HCT116 (cell line): ENCODE measurements at regions not wholly inside any gene's neighbourhood (a gene's known extent, or its start where the extent isn't known, plus 50 kb on each side); places are given as distances from the start of the nearest gene placed in this dataset.

Experiments
- ATAC-seq: fragments of 200-7000 bp; cut with Tn5 transposase; 2 replicates; pipeline ENCODE4 v1.9.1; 2020; ENCODE audit warnings: mild to moderate bottlenecking, moderate library complexity
- BruUV-seq: library from RNA; stranded (reverse); fragments of 400-500 nt; replicated peaks from 2 replicates; lab custom pipeline; 2021; lab: Mats Ljungman, UMichigan
- CTCF ChIA-PET: fragments of 300-600 bp; sonication (Branson Sonifier 250); formaldehyde crosslinking; loops from one replicate; lab custom pipeline; 2021; ENCODE audit warnings: antibody characterized with exemption; lab: Charles Lee
- POLR2A ChIA-PET: fragments of 300-600, 350-600 bp; sonication (Branson Sonifier 250); formaldehyde crosslinking; loops from one replicate; lab custom pipeline; 2021; ENCODE audit warnings: antibody characterized with exemption; lab: Charles Lee
- RAD21 ChIA-PET, 2 experiments: fragments of 300-600 bp; sonication (Branson Sonifier 250); formaldehyde crosslinking; loops; one replicate each; lab custom pipeline; 2023; ENCODE audit warnings: low total read pairs in 2 of 2; ENCODE audit not compliant: uncharacterized antibody in 2 of 2, unreplicated experiment in 2 of 2, low non-redundant PET in 1 of 2; lab: Charles Lee
- DNase-seq: peaks from one replicate; pipeline ENCODE4 v3.0.0-alpha.2; 2010; ENCODE audit warnings: low read depth, low spot score
- H2AFZ ChIP-seq: fragments of 200-600 bp; shearing (Covaris generic), sonication (generic); 2 replicates; pipeline ENCODE4 v1.6.1; 2017; ENCODE audit warnings: low read depth, mixed run types, mixed read lengths, antibody characterized with exemption, low read length; ENCODE audit not compliant: poor library complexity, severe bottlenecking
- H3K27ac ChIP-seq: 2 replicates; pipeline ENCODE4 v1.5.1; 2012; ENCODE audit warnings: low read depth, low read length
- H3K27me3 ChIP-seq: fragments of 200-600 bp; sonication (generic); 2 replicates; pipeline ENCODE4 v1.6.1; 2016; ENCODE audit warnings: mixed run types, low read length, mixed read lengths; ENCODE audit not compliant: insufficient read depth
- H3K36me3 ChIP-seq, 2 experiments: fragments of 200-500 bp in 1 of 2; fragments of 200-600 bp in 1 of 2; sonication (Bioruptor generic) in 1 of 2; sonication (generic) in 1 of 2; 2 replicates each; pipeline versions ENCODE4 v1.5.1 to v1.6.1; 2014 to 2016; ENCODE audit warnings: low read length in 2 of 2, inconsistent platforms in 1 of 2, mixed read lengths in 1 of 2, mixed run types in 1 of 2; ENCODE audit not compliant: insufficient read depth in 2 of 2, control insufficient read depth in 1 of 2
- H3K4me1 ChIP-seq, 2 experiments: fragments of 200-600 bp in 1 of 2; sonication (generic) in 1 of 2; 2 replicates each; pipeline versions ENCODE4 v1.5.1 to v1.6.1; 2012 to 2017; ENCODE audit warnings: low read length in 2 of 2, inconsistent platforms in 1 of 2, mild to moderate bottlenecking in 1 of 2, mixed read lengths in 1 of 2, mixed run types in 1 of 2, moderate library complexity in 1 of 2; ENCODE audit not compliant: insufficient read depth in 2 of 2, control insufficient read depth in 1 of 2
- H3K4me2 ChIP-seq: fragments of 200-600 bp; sonication (generic); 2 replicates; pipeline ENCODE4 v1.6.1; 2017; ENCODE audit warnings: mixed run types, low read length, mixed read lengths
- H3K4me3 ChIP-seq, 2 experiments: fragments of 200-600 bp in 1 of 2; sonication (generic) in 1 of 2; replicated peaks in 1 of 2; 2 replicates each; pipeline ENCODE4 v1.5.1; 2011 to 2016; ENCODE audit warnings: low read length in 2 of 2, control low read depth in 1 of 2, low read depth in 1 of 2, mild to moderate bottlenecking in 1 of 2, mixed read lengths in 1 of 2, mixed run types in 1 of 2
- H3K79me2 ChIP-seq: fragments of 200-600 bp; sonication (generic); 2 replicates; pipeline ENCODE4 v1.6.1; 2017; ENCODE audit warnings: mild to moderate bottlenecking, mixed run types, low read length, moderate library complexity, mixed read lengths; ENCODE audit not compliant: insufficient read depth
- H3K9ac ChIP-seq: fragments of 200-600 bp; sonication (generic); 2 replicates; pipeline ENCODE4 v1.6.1; 2016; ENCODE audit warnings: low read length, mixed read lengths
- H3K9me2 ChIP-seq: fragments of 200-600 bp; sonication (generic), shearing (Covaris generic); 2 replicates; pipeline ENCODE4 v1.6.1; 2017; ENCODE audit warnings: mixed run types, mild to moderate bottlenecking, moderate library complexity; ENCODE audit not compliant: insufficient read depth
- H3K9me3 ChIP-seq, 2 experiments: fragments of 200-500 bp in 1 of 2; fragments of 200-600 bp in 1 of 2; sonication (Bioruptor generic) in 1 of 2; sonication (generic) in 1 of 2; 2 replicates each; pipeline ENCODE4 v1.6.1; 2014 to 2017; ENCODE audit warnings: low read length in 2 of 2, mixed read lengths in 2 of 2, inconsistent platforms in 1 of 2, low read depth in 1 of 2, mild to moderate bottlenecking in 1 of 2, mixed run types in 1 of 2, moderate library complexity in 1 of 2; ENCODE audit not compliant: control insufficient read depth in 1 of 2, insufficient read depth in 1 of 2
- H4K20me1 ChIP-seq: fragments of 200-600 bp; sonication (generic), shearing (Covaris generic); 2 replicates; pipeline ENCODE4 v1.6.1; 2017; ENCODE audit warnings: mixed run types, mild to moderate bottlenecking, moderate library complexity; ENCODE audit not compliant: insufficient read depth
- CBX3 ChIP-seq: IDR thresholded peaks from 2 replicates; pipeline ENCODE4 v1.6.1; 2012; ENCODE audit warnings: low read depth
- CEBPB ChIP-seq: IDR thresholded peaks from 2 replicates; pipeline ENCODE4 v1.6.1; 2012; ENCODE audit warnings: low read depth
- EGR1 ChIP-seq: IDR thresholded peaks from 2 replicates; pipeline ENCODE4 v1.6.1; 2012; ENCODE audit warnings: low read depth
- ELF1 ChIP-seq: IDR thresholded peaks from 2 replicates; pipeline ENCODE4 v1.6.1; 2012; ENCODE audit warnings: low read depth, borderline replicate concordance
- EZH2 ChIP-seq: fragments of 200-600 bp; sonication (generic); IDR thresholded peaks from 2 replicates; pipeline ENCODE4 v1.6.1; 2017; ENCODE audit warnings: antibody characterized with exemption, mixed run types
- EZH2phosphoT487 ChIP-seq: fragments of 200-600 bp; IDR thresholded peaks from 2 replicates; pipeline ENCODE4 v1.6.1; 2018; ENCODE audit warnings: antibody characterized with exemption, borderline replicate concordance
- FOSL1 ChIP-seq: IDR thresholded peaks from 2 replicates; pipeline ENCODE4 v1.6.1; 2012; ENCODE audit warnings: low read depth
- JUND ChIP-seq: IDR thresholded peaks from 2 replicates; pipeline ENCODE4 v1.6.1; 2012
- MAX ChIP-seq: IDR thresholded peaks from 2 replicates; pipeline ENCODE4 v1.6.1; 2012
- POLR2A ChIP-seq: IDR thresholded peaks from 2 replicates; pipeline ENCODE4 v1.7.0; 2011; ENCODE audit warnings: borderline replicate concordance; ENCODE audit not compliant: insufficient read depth, insufficient read length; ENCODE audit errors: extremely low read depth
- POLR2AphosphoS5 ChIP-seq: IDR thresholded peaks from 2 replicates; pipeline ENCODE4 v1.6.1; 2011; ENCODE audit warnings: mild to moderate bottlenecking, low read depth, low read length, moderate library complexity
- RAD21 ChIP-seq: IDR thresholded peaks from 2 replicates; pipeline ENCODE4 v1.6.1; 2012; ENCODE audit warnings: low read depth, mild to moderate bottlenecking
- REST ChIP-seq: IDR thresholded peaks from 2 replicates; pipeline ENCODE4 v1.6.1; 2012; ENCODE audit warnings: low read depth
- SIN3A ChIP-seq: IDR thresholded peaks from 2 replicates; pipeline ENCODE4 v1.6.1; 2012; ENCODE audit warnings: low read depth
- SP1 ChIP-seq: IDR thresholded peaks from 2 replicates; pipeline ENCODE4 v1.6.1; 2012; ENCODE audit warnings: low read depth
- SRF ChIP-seq: IDR thresholded peaks from 2 replicates; pipeline ENCODE4 v1.6.1; 2012; ENCODE audit warnings: low read depth
- YY1 ChIP-seq: IDR thresholded peaks from 2 replicates; pipeline ENCODE4 v1.6.1; 2011; ENCODE audit warnings: low read length, low read depth, moderate library complexity, mild to moderate bottlenecking; ENCODE audit not compliant: insufficient replicate concordance; ENCODE audit errors: extremely low read depth
- ZBTB33 ChIP-seq: IDR thresholded peaks from 2 replicates; pipeline ENCODE4 v1.6.1; 2011; ENCODE audit warnings: mild to moderate bottlenecking, low read length, moderate library complexity; ENCODE audit not compliant: insufficient replicate concordance; ENCODE audit errors: extremely low read depth
- ZNF274 ChIP-seq: fragments of 200-500 bp; sonication (Bioruptor generic); IDR thresholded peaks from 2 replicates; pipeline ENCODE4 v1.6.1; 2014; ENCODE audit warnings: mild to moderate bottlenecking, low read depth, low read length, inconsistent platforms
- intact Hi-C: fragments of 100-400 bp; cut with micrococcal nuclease; formaldehyde crosslinking; loops from 2 replicates; pipeline ENCODE4 v1.10.0; 2022

GRCh38 chr11:101226617-101227016, 97.0 kb upstream of the PGR start:
- no peak overlapping the region for H3K9ac ChIP-seq
- RAD21 ChIA-PET: no interaction called here
- TF ChIP-seq CBX3 (no peak), ZNF274 (no peak), CEBPB (no peak), POLR2A (no peak), EGR1 (no peak), ELF1 (no peak), JUND (no peak), FOSL1 (no peak), POLR2AphosphoS5 (no peak), SRF (no peak), REST (no peak), EZH2 (no peak), YY1 (no peak), MAX (no peak), EZH2phosphoT487 (no peak), RAD21 (no peak), ZBTB33 (no peak), SP1 (no peak), SIN3A (no peak)
- TF ChIP-seq, all 23 proteins: peak for 0

More at GRCh38 chr11:101226617-101227016, 97.0 kb upstream of the PGR start:
- intact Hi-C loops: no loop called here
- Histone ChIP-seq H4K20me1 (no peaks in the 10 kb centered on the region), H3K4me1 (no peaks in the 10 kb centered on the region), H3K4me2 (no peak overlapping the region), H3K4me3 (no peak overlapping the region), H3K27ac (no peak overlapping the region), H3K79me2 (no peaks in the 10 kb centered on the region), H3K27me3 (no peaks in the 10 kb centered on the region), H3K9me3 (no peaks in the 10 kb centered on the region), H3K9me2 (no peaks in the 10 kb centered on the region), H2AFZ (no peak overlapping the region), H3K36me3 (no peaks in the 10 kb centered on the region)
- CTCF ChIA-PET: no interaction called here
- no peak for DNase-seq
- no TSS peak for BruUV-seq
- ATAC-seq: no peak
- POLR2A ChIA-PET: no interaction called here
